ENCODE measurements at regions not wholly inside any gene's neighbourhood (a gene's known extent, or its start where the extent isn't known, plus 50 kb on each side); places are given as distances from the start of the nearest gene placed in this dataset.
A peak's percentile ranks its signal among the peaks of the same experiment; 100 is the strongest.

- Histone ChIP-seq H3K4me1 (ENCODE audit: control insufficient read depth, insufficient read depth, low read length) (peaks cover 10% of the 10 kb centered on the region), H3K27me3 (ENCODE audit: control insufficient read depth, insufficient read depth, low read length) (no peaks in the 10 kb centered on the region), H3K36me3 (ENCODE audit: control insufficient read depth, insufficient read depth, low read length) (no peaks in the 10 kb centered on the region), H3K9me3 (ENCODE audit: control insufficient read depth, insufficient read depth, low read length) (no peaks in the 10 kb centered on the region), H3K9ac (ENCODE audit: low read depth, low read length) (no peak overlapping the region), H3K27ac (ENCODE audit: low read depth, low read length) (no peak overlapping the region), H3K4me3 (ENCODE audit: low read depth, low read length) (no peak overlapping the region)
Observed at GRCh38 chr2:183607995-183608394, 483.8 kb downstream of the NUP35 start.

GRCh38 chr2:183608747-183609146 lies 484.5 kb downstream of the NUP35 start:
- Histone ChIP-seq H3K9ac (ENCODE audit: low read depth, low read length) (no peak overlapping the region), H3K4me1 (ENCODE audit: control insufficient read depth, insufficient read depth, low read length) (peaks cover 10% of the 10 kb centered on the region), H3K9me3 (ENCODE audit: control insufficient read depth, insufficient read depth, low read length) (no peaks in the 10 kb centered on the region), H3K27ac (ENCODE audit: low read depth, low read length) (no peak overlapping the region), H3K36me3 (ENCODE audit: control insufficient read depth, insufficient read depth, low read length) (no peaks in the 10 kb centered on the region), H3K27me3 (ENCODE audit: control insufficient read depth, insufficient read depth, low read length) (no peaks in the 10 kb centered on the region), H3K4me3 (ENCODE audit: low read depth, low read length) (no peak overlapping the region)

- Histone ChIP-seq H3K36me3 (ENCODE audit: control insufficient read depth, insufficient read depth, low read length) (no peaks in the 10 kb centered on the region), H3K4me1 (ENCODE audit: control insufficient read depth, insufficient read depth, low read length) (peaks cover 10% of the 10 kb centered on the region)
Observed at GRCh38 chr2:183610724-183611123, 486.5 kb downstream of the NUP35 start.

DNA sequence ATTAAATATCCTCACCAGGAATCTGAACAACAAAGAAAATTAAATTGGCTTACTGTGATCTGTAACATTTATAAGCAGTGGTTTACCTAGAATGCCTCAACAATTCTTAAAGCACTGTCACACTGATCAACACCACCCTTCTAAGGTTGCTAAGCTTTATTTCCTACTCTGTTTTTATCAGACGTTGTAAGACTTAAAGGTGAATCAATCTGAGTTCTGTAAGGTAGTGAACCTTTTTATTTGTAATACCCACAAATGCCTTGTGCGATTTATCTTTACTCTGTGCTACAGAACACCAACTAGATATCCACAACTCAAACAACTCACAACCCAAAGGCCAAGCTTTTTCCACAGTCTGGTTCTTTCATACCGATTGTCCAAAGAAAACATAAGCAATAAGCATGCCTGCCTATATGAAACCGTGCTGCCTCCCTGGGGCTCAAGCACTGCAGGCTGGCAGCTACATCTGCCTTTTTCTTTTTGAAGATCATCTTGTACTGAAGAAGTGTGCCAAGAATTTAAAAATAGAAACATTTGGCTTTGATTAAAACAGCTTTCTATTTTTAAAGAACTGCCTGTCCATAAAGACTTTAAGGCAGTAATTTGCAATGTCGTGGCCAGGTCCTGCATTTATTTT lies 490.7 kb downstream of the NUP35 start:
- H3K4me1 ChIP-seq (ENCODE audit: control insufficient read depth, insufficient read depth, low read length): peaks cover 7% of the 10 kb centered on the region
- H3K9ac ChIP-seq (ENCODE audit: low read depth, low read length): no peak overlapping the region
- no peak overlapping the region for H3K27ac ChIP-seq (ENCODE audit: low read depth, low read length)
- no peaks in the 10 kb centered on the region for H3K27me3 ChIP-seq (ENCODE audit: control insufficient read depth, insufficient read depth, low read length)
- no peak overlapping the region for H3K4me3 ChIP-seq (ENCODE audit: low read depth, low read length)
- H3K36me3 ChIP-seq (ENCODE audit: control insufficient read depth, insufficient read depth, low read length): no peaks in the 10 kb centered on the region
- H3K9me3 ChIP-seq (ENCODE audit: control insufficient read depth, insufficient read depth, low read length): no peaks in the 10 kb centered on the region

More at GRCh38 chr2:183610724-183611123, 486.5 kb downstream of the NUP35 start:
- no peak overlapping the region for H3K27ac ChIP-seq (ENCODE audit: low read depth, low read length)
- no peaks in the 10 kb centered on the region for H3K27me3 ChIP-seq (ENCODE audit: control insufficient read depth, insufficient read depth, low read length)
- no peak overlapping the region for H3K9ac ChIP-seq (ENCODE audit: low read depth, low read length)
- no peaks in the 10 kb centered on the region for H3K9me3 ChIP-seq (ENCODE audit: control insufficient read depth, insufficient read depth, low read length)
- no peak overlapping the region for H3K4me3 ChIP-seq (ENCODE audit: low read depth, low read length)

GRCh38 chr2:183623227-183623626 lies 499.0 kb downstream of the NUP35 start:
- Histone ChIP-seq H3K9me3 (ENCODE audit: control insufficient read depth, insufficient read depth, low read length) (no peaks in the 10 kb centered on the region), H3K4me3 (ENCODE audit: low read depth, low read length) (no peak overlapping the region), H3K9ac (ENCODE audit: low read depth, low read length) (no peak overlapping the region), H3K4me1 (ENCODE audit: control insufficient read depth, insufficient read depth, low read length) (no peaks in the 10 kb centered on the region), H3K27me3 (ENCODE audit: control insufficient read depth, insufficient read depth, low read length) (no peaks in the 10 kb centered on the region), H3K36me3 (ENCODE audit: control insufficient read depth, insufficient read depth, low read length) (no peaks in the 10 kb centered on the region), H3K27ac (ENCODE audit: low read depth, low read length) (no peak overlapping the region)

DNA sequence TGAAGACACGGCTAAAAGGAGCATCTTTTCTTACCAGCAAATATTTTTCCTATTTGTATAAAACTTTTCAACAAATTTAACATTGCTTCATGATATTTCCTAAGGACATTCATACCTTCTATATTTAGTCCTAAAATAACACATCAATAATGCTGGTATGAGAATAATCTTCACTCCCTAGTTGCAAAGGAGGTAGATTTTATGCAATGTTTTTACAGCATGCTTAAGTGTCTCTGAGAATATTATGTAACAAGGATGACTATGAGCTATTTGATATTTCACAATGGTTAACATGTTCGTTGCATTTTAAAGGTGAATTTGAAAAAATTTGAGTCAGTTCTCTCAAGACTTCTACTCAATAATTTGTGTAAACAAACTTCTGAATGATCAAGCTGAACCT lies 506.7 kb downstream of the NUP35 start:
- Histone ChIP-seq H3K4me3 (ENCODE audit: low read depth, low read length) (no peak overlapping the region), H3K27ac (ENCODE audit: low read depth, low read length) (no peak overlapping the region), H3K9me3 (ENCODE audit: control insufficient read depth, insufficient read depth, low read length) (no peaks in the 10 kb centered on the region), H3K36me3 (ENCODE audit: control insufficient read depth, insufficient read depth, low read length) (no peaks in the 10 kb centered on the region), H3K4me1 (ENCODE audit: control insufficient read depth, insufficient read depth, low read length) (no peaks in the 10 kb centered on the region), H3K9ac (ENCODE audit: low read depth, low read length) (no peak overlapping the region), H3K27me3 (ENCODE audit: control insufficient read depth, insufficient read depth, low read length) (no peaks in the 10 kb centered on the region)

DNA sequence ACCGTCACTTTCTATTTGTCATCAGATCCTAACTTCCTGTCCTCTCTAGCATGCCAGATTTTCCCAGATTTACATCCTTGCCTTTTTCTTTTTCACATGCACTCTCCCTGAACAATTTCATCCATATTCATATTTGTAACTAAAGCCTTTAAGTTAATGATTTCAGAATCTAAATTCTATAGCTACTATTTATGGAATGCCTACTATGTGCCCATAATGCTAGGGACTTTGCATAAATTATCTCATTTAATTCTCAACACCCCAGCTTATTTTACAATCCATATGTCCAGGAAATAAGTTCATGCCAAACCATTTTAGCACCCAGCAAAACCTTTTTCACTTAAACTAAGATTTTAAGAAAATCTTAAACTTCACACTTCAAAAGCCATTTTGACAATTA lies 531.9 kb downstream of the NUP35 start:
- Histone ChIP-seq H3K9me3 (ENCODE audit: control insufficient read depth, insufficient read depth, low read length) (no peaks in the 10 kb centered on the region), H3K4me3 (ENCODE audit: low read depth, low read length) (no peak overlapping the region), H3K27me3 (ENCODE audit: control insufficient read depth, insufficient read depth, low read length) (no peaks in the 10 kb centered on the region), H3K36me3 (ENCODE audit: control insufficient read depth, insufficient read depth, low read length) (no peaks in the 10 kb centered on the region), H3K27ac (ENCODE audit: low read depth, low read length) (no peak overlapping the region), H3K4me1 (ENCODE audit: control insufficient read depth, insufficient read depth, low read length) (no peaks in the 10 kb centered on the region), H3K9ac (ENCODE audit: low read depth, low read length) (no peak overlapping the region)

DNA sequence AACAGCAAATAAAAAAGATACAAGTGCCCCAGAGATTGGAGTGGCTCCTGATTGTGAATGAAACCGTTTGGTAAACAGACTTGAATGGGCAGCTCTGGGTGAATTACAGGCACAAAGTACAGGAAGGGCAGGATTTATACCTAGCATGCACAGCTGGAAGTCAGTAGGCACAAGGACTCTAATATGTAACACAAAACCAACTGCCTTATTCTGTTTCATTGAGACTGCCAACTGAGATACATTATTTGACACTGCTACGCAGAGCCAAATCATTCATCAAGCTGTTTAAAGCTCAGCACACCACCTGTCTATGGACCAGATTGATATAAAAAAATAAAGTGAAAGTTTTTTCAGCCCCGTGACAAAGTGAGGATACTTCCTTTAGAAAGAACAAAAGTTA lies 541.2 kb downstream of the NUP35 start:
- Histone ChIP-seq H3K9me3 (ENCODE audit: control insufficient read depth, insufficient read depth, low read length) (no peaks in the 10 kb centered on the region), H3K27ac (ENCODE audit: low read depth, low read length) (peak overlapping the region; percentile 32), H3K36me3 (ENCODE audit: control insufficient read depth, insufficient read depth, low read length) (no peaks in the 10 kb centered on the region), H3K9ac (ENCODE audit: low read depth, low read length) (no peak overlapping the region), H3K27me3 (ENCODE audit: control insufficient read depth, insufficient read depth, low read length) (no peaks in the 10 kb centered on the region), H3K4me3 (ENCODE audit: low read depth, low read length) (no peak overlapping the region), H3K4me1 (ENCODE audit: control insufficient read depth, insufficient read depth, low read length) (peaks cover 22% of the 10 kb centered on the region)

DNA sequence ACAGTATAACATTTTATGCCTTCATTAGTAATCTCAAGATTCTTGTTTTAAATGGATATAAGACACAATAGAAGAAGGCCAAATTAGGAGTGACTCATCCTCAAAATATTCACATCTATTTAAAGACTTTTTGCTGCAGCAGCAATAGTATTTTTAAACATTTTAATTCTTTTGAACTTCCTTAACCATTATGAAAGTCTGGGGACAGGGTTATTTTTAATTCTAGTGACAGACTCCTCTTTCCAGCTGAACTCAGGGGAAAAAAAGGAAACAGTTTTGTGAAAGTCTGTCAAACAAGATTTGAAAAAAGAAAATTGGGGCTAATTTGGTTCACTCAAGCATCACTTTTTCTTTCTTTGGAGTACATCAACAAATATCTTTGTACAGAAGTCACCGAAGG lies 541.8 kb downstream of the NUP35 start:
- no peak overlapping the region for H3K4me3 ChIP-seq (ENCODE audit: low read depth, low read length)
- no peak overlapping the region for H3K27ac ChIP-seq (ENCODE audit: low read depth, low read length)
- H3K9ac ChIP-seq (ENCODE audit: low read depth, low read length): no peak overlapping the region
- peaks cover 22% of the 10 kb centered on the region for H3K4me1 ChIP-seq (ENCODE audit: control insufficient read depth, insufficient read depth, low read length)
- no peaks in the 10 kb centered on the region for H3K36me3 ChIP-seq (ENCODE audit: control insufficient read depth, insufficient read depth, low read length)
- no peaks in the 10 kb centered on the region for H3K9me3 ChIP-seq (ENCODE audit: control insufficient read depth, insufficient read depth, low read length)
- no peaks in the 10 kb centered on the region for H3K27me3 ChIP-seq (ENCODE audit: control insufficient read depth, insufficient read depth, low read length)

- peaks cover 8% of the 10 kb centered on the region; the same call in 1 of the 2 replicates for H3K4me1 ChIP-seq (ENCODE audit: control insufficient read depth, insufficient read depth, low read length)
- H3K27me3 ChIP-seq (ENCODE audit: control insufficient read depth, insufficient read depth, low read length): peaks cover 7% of the 10 kb centered on the region
- no peak overlapping the region for H3K4me3 ChIP-seq (ENCODE audit: low read depth, low read length)
- H3K27ac ChIP-seq (ENCODE audit: low read depth, low read length): no peak overlapping the region
- H3K36me3 ChIP-seq (ENCODE audit: control insufficient read depth, insufficient read depth, low read length): no peaks in the 10 kb centered on the region
- H3K9me3 ChIP-seq (ENCODE audit: control insufficient read depth, insufficient read depth, low read length): no peaks in the 10 kb centered on the region
- no peak overlapping the region for H3K9ac ChIP-seq (ENCODE audit: low read depth, low read length)
Observed at GRCh38 chr2:183671233-183671632, 547.0 kb downstream of the NUP35 start.

- Histone ChIP-seq H3K36me3 (ENCODE audit: control insufficient read depth, insufficient read depth, low read length) (no peaks in the 10 kb centered on the region), H3K27me3 (ENCODE audit: control insufficient read depth, insufficient read depth, low read length) (peaks cover 49% of the 10 kb centered on the region), H3K9ac (ENCODE audit: low read depth, low read length) (no peak overlapping the region), H3K4me3 (ENCODE audit: low read depth, low read length) (no peak overlapping the region), H3K9me3 (ENCODE audit: control insufficient read depth, insufficient read depth, low read length) (no peaks in the 10 kb centered on the region), H3K4me1 (ENCODE audit: control insufficient read depth, insufficient read depth, low read length) (peaks cover 3% of the 10 kb centered on the region; the same call in 1 of the 2 replicates), H3K27ac (ENCODE audit: low read depth, low read length) (no peak overlapping the region)
Observed at GRCh38 chr2:183678908-183679307, 554.7 kb downstream of the NUP35 start.

Measured in HUES48 (cell line).